Dermis blood vessel endothelial cell (primary cell): ENCODE measurements at regions not wholly inside any gene's neighbourhood (a gene's known extent, or its start where the extent isn't known, plus 50 kb on each side); places are given as distances from the start of the nearest gene placed in this dataset.
"Not testable (repeated sequence)": the region's sequence is repeated elsewhere in the genome, so short reads cannot be mapped to it uniquely, and the experiment has no call there.

Source experiments
- DNase-seq: peaks from one replicate; pipeline ENCODE4 v3.0.0; 2010

DNA sequence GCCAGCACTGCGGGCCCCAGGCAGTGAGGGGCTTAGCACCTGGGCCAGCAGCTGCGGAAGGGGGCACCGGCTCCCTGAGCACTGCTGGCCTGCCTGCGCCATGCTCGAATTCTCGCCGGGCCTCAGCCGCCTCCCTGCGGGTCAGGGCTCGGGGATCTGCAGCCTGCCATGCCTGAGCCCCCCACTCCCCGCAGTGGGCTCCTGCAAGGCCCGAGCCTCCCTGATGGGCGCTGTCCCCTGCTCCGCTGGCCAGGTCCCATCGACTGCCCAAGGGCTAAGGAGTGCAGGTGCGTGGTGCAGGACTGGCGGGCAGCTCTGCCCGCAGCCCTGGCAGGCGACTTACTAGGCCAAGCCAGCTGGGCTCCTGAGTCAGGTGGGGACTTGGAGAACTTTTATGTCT lies 133.3 kb upstream of the LMNTD1 start:
- DNase-seq: no peak

DNA sequence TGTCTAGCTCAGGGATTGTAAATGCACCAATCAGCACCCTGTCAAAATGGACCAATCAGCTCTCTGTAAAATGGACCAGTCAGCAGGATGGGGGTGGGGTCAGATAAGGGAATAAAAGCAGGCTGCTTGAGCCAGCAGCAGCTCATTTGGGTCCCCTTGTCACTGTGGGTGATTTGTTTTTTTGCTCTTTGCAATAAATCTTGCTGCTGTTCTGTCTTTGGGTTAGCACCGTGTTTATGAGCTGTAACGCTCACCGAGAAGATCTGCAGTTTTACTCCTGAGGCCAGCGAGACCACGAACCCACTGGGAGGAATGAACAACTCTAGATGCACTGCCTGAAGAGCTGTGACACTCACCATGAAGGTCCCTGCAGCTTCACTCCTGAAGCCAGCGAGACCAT lies 134.1 kb upstream of the LMNTD1 start:
- no peak for DNase-seq

DNA sequence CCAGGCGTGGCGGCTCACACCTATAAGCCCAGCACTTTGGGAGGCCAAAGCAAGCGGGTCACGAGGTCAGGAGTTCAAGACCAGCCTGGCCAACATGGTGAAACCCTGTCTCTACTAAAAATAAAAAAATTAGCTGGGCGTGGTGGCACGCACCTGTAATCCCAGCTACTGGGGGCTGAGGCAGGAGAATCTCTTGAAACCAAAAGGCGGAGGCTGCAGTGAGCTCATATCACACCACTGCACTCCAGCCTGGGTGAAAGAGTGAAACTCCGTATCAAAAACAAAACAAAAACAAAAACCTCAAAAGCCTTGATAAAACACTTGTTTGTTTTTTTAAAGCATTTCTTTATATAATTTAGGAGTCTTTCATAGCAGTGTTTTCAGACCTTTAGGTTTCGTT lies 135.8 kb upstream of the LMNTD1 start:
- DNase-seq: not testable (repeated sequence)

GRCh38 chr12:25689996-25690501 lies 137.0 kb upstream of the LMNTD1 start:
- DNase-seq: peak; percentile 66

DNA sequence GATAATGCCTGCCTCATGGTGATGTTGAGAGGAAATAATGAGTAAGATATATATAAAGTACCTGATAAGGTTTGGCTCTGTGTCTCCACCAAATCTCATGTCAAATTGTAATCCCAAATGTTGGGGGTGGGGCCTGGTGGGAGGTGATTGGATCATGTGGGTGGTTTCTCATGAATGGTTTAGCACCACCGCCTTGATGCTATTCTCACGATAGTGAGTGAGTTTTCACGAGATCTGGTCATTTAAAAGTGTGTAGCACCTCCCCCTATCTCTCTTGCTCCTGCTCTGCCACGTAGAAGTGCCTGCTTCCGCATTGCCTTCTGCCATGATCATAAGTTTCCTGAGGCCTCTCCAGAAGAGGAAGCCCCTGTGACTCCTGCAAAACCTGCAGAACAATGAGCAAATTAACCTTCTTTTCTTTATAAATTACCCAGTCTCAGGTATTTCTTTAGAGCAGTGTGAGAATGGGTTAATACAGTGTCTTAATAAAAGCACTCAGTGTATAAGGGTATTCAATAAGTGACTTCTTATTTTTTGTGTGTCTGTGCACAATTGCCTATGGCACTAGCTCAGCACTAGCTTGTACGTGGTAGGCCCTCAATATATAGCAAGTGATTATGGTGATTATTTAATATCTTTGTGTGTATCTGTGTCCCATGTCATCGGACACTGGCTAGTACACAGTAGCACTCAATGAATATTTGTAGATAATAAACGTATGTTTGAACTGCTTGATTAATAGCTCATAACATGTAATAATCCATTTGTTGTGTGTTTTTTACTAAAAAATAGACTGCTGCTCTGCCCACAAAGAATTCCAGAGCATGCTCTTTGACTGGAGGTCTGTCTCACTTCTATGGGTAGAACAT lies 138.1 kb upstream of the LMNTD1 start:
- peak; percentile 38 for DNase-seq

- DNase-seq: no peak
Observed at GRCh38 chr12:25691865-25692114, 138.7 kb upstream of the LMNTD1 start.

GRCh38 chr12:25692115-25693035 lies 139.3 kb upstream of the LMNTD1 start:
- DNase-seq: no peak

DNA sequence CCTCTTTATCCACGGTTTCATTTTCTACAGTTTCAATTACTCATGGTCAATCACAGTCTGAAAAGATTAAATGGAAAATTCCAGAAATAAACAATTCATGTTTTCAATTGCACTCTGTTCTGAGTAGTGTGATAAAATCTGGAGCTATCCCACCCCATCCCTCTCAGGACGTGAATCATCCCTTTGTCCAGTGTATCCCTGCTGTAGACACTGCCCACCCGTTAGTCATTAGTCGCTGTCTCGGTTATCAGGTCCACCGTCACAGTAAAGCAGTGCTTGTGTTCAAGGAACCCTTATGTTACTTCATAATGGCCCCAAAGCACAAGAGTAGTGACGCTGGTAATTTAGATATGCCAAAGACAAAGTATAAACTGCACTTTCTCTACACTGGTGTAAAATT lies 141.0 kb upstream of the LMNTD1 start:
- peak; percentile 86 for DNase-seq

GRCh38 chr12:25695574-25695973 lies 142.5 kb upstream of the LMNTD1 start:
- DNase-seq: no peak

DNA sequence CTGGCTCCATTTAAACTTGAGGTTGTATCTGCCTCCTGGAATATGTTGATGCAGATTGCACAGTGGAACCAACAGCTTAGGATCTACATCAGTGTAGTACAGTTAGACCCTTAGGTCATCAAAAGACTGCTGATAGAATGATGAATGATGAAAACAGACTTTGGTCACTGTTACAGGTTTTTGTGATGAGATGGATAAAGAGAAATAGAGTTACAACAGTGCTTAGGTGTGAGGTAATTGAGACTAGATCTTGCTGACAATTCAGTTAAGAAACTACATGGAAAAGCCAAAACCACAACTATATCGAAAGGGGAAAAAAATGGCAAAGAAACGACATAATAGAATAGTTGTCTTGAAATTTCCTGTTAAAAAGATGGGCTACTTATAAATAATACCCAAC lies 145.7 kb upstream of the LMNTD1 start:
- no peak for DNase-seq

GRCh38 chr12:25699454-25699853 lies 146.4 kb upstream of the LMNTD1 start:
- DNase-seq: peak; percentile 42

DNA sequence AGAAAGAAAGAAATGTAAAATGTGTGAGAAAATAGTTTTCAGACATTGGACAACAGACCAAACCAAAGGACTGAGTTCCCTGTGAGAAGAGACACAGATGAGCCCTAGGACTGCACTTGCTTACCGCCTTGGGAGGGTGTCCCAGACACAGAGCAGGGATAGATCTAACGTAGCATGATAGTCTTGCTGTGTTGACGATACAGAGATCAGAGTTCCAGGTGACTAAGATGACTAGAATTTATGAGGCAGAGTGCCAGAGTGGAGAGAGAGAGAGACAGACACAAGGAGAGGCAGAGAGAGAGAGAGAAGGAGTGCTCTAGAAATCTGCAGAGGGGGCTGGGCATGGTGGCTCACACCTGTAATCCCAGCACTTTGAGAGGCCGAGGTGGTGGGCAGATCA lies 148.2 kb upstream of the LMNTD1 start:
- no peak for DNase-seq

DNA sequence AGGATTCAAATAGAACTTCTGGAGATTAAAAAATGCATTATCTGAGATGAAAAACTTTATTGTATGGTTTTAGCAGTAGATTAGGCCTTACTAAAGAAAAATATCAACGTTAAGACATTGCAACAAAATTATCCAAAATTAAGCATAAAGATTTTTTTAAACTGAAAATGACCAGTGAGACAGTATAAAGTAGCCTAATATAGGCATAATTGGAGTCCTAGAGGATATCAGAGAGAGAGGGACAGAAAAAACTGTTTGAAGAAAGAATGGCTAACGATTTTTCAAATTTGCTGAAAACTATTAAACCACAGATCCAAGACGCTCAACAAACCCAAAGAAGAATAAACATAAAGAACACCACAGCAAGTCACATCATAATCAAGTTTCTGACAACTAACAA lies 149.5 kb upstream of the LMNTD1 start:
- DNase-seq: no peak

GRCh38 chr12:25705261-25705660 lies 152.2 kb upstream of the LMNTD1 start:
- DNase-seq: no peak

GRCh38 chr12:25706646-25707045 lies 153.6 kb upstream of the LMNTD1 start:
- not testable (repeated sequence) for DNase-seq

- no peak for DNase-seq
Observed at GRCh38 chr12:25707056-25707455, 154.0 kb upstream of the LMNTD1 start.

DNA sequence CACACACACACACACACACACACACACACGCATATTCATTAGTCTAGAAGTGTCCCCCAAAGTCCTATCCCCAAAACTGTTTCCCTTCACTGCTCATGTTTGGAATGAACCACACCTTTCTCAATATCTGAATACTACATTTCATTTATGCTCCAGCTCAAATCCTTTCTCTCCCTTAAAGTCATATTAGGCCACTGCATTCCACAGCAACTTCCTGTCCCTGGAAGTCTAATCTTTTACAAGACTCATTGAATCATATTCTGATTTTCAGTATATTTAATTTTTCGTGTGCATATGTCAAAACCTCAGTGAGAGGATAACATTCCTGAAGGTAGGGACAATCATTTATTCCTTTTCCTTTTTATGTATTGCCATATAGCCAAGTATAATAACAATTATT lies 155.6 kb upstream of the LMNTD1 start:
- DNase-seq: no peak

- no peak for DNase-seq
Observed at GRCh38 chr12:25710128-25710527, 157.0 kb upstream of the LMNTD1 start.

DNA sequence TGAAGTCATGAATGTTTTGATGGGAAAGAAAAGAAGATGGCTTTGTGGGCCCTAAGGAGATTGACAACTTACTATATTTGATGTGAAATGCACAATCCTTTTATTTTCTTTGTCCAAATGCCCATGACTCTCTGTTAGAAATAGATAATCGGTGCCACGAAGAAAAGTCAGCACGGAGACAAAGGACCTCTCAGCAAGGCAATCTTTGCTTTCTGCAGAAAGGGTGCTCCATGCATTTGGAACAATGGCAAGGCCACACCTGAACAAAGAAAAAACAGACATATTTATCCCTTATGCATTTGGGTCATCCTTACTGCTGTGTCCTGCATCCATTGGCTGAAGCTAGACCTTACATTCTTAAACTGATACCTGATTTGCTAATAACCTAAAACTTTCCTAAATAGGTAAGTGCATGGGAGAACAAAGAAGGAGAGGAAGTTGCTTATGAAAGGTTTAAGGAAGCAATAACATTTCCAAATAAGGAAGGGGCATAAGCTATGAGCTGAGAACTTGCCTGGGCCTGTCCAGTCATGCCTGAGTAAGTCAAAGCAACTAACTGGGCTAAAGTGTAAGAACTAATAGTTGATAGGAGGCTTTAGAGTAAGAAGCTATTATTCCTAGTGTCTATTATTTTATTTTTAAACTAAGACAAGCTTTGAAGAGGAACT lies 158.0 kb upstream of the LMNTD1 start:
- peak; percentile 10 for DNase-seq

- no peak for DNase-seq
Observed at GRCh38 chr12:25712169-25712568, 159.1 kb upstream of the LMNTD1 start.

- DNase-seq: no peak
Observed at GRCh38 chr12:25713264-25713663, 160.2 kb upstream of the LMNTD1 start.

DNA sequence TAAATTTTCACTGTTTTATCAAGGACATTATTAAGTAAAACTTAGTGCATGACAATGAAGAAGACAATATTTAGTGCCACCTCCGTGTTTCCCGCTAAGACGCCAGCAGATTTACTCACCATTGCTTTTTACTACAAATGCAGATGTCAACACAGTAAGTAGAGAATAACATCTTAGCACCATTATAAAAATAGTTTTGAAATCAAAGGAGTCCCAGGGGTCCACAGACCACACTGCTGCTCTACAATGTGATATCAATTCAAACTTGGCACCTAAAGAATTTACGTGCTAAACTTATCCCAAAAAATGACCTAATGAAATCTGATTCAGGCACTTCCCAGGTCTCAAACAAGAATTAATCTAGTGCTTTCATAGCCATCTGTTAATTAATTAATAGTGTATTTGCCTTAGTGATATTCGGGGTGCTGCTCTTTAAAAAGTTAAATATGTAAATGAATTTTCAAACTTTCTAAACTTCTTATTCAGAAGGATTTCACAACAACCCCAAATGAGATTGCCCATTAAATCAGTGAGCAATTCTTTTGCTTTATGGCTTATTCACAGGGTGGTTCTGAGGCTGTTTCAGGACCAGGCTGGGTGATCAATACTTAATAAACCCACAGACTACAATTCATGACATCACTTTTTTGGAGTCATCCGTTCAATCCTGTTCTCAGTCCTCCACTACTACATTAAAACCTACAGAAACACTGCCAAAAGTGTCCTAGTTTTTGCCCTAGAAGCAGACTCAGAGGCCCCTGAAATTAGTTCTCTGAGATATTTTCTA lies 161.3 kb upstream of the LMNTD1 start:
- DNase-seq: no peak
